HepG2 (cell line): ENCODE measurements at regions not wholly inside any gene's neighbourhood (a gene's known extent, or its start where the extent isn't known, plus 50 kb on each side); places are given as distances from the start of the nearest gene placed in this dataset.

Source experiments
- ATAC-seq: fragments of 200-7000 bp; cut with Tn5 transposase; 3 replicates; pipeline ENCODE4 v1.9.1; 2020; ENCODE audit warnings: mild to moderate bottlenecking, moderate library complexity
- BruUV-seq: library from RNA; stranded (reverse); fragments of 400-500 nt; replicated peaks from 2 replicates; lab custom pipeline; 2021; lab: Mats Ljungman, UMichigan
- CTCF ChIA-PET: fragments of 300-600 bp; formaldehyde crosslinking; extraction: SDS; loops from one replicate; lab custom pipeline; 2021; ENCODE audit warnings: low total read pairs, inconsistent platforms, low intra/inter-chr PET ratio; lab: Yijun Ruan, JAX
- POLR2A ChIA-PET: fragments of 350-600 bp; sonication (Branson Sonifier 250); formaldehyde crosslinking; loops from one replicate; lab custom pipeline; 2020; ENCODE audit warnings: antibody characterized with exemption, inconsistent platforms; lab: Yijun Ruan, JAX
- DNase-seq: peaks from one replicate; pipeline ENCODE4 v3.0.0-alpha.2; 2015; ENCODE audit warnings: low spot score
- FAIRE-seq: peaks from 3 replicates; lab custom pipeline; 2011; peaks lifted over from hg19 to GRCh38; lab: Jason Lieb, UNC
- H2AFZ ChIP-seq: one replicate; pipeline ENCODE4 v1.6.1; 2011; ENCODE audit warnings: low read length, inconsistent platforms
- H3K27ac ChIP-seq: fragments of 300-600 bp; 3 replicates; pipeline ENCODE4 v1.8.0; 2011; ENCODE audit warnings: mixed run types, mild to moderate bottlenecking, mixed read lengths, low read length, inconsistent platforms; ENCODE audit not compliant: insufficient read depth; ENCODE audit errors: extremely low read length
- H3K27me3 ChIP-seq, 2 experiments: fragments of 200-600 bp in 1 of 2; 2 replicates in 1 of 2; 3 replicates in 1 of 2; pipeline versions ENCODE4 v1.6.0 to v1.8.0; 2011; ENCODE audit warnings: low read length in 2 of 2, mild to moderate bottlenecking in 2 of 2, moderate library complexity in 2 of 2, inconsistent platforms in 1 of 2; ENCODE audit not compliant: insufficient read depth in 2 of 2, control insufficient read depth in 1 of 2
- H3K36me3 ChIP-seq, 2 experiments: fragments of 200-600 bp in 1 of 2; replicated peaks in 1 of 2; 2 replicates in 1 of 2; 3 replicates in 1 of 2; pipeline versions ENCODE4 v1.5.1 to v1.8.0; 2011; ENCODE audit warnings: low read length in 2 of 2, inconsistent platforms in 1 of 2; ENCODE audit not compliant: insufficient read depth in 2 of 2, control insufficient read depth in 1 of 2
- H3K4me1 ChIP-seq: 2 replicates; pipeline ENCODE4 v1.5.1; 2012; ENCODE audit warnings: low read length, inconsistent platforms; ENCODE audit not compliant: insufficient read depth
- H3K4me2 ChIP-seq: 2 replicates; pipeline ENCODE4 v1.6.0; 2011; ENCODE audit warnings: low read depth, low read length, inconsistent platforms
- H3K4me3 ChIP-seq, 3 experiments: fragments of 200-600 bp in 1 of 3; sonication (generic), shearing (Covaris generic) in 1 of 3; replicated peaks in 1 of 3; 2 replicates each; pipeline ENCODE4 v1.5.1; 2011 to 2016; ENCODE audit warnings: low read length in 3 of 3, inconsistent platforms in 2 of 3, low read depth in 2 of 3, mild to moderate bottlenecking in 2 of 3, control low read depth in 1 of 3, mixed read lengths in 1 of 3; ENCODE audit not compliant: insufficient read depth in 1 of 3
- H3K79me2 ChIP-seq: one replicate; pipeline ENCODE4 v1.6.1; 2011; ENCODE audit warnings: low read length, inconsistent platforms; ENCODE audit not compliant: insufficient read depth
- H3K9ac ChIP-seq: 2 replicates; pipeline ENCODE4 v1.6.0; 2011; ENCODE audit warnings: mild to moderate bottlenecking, low read depth, low read length, inconsistent platforms; ENCODE audit not compliant: insufficient read depth
- H3K9me3 ChIP-seq: 2 replicates; pipeline ENCODE4 v1.5.1; 2012; ENCODE audit warnings: mild to moderate bottlenecking, low read length
- H4K20me1 ChIP-seq: 2 replicates; pipeline ENCODE4 v1.6.0; 2011; ENCODE audit warnings: inconsistent platforms, mild to moderate bottlenecking, low read length, moderate library complexity; ENCODE audit not compliant: insufficient read depth
- ADNP ChIP-seq: sonication (generic); formaldehyde crosslinking; IDR thresholded peaks from 2 replicates; pipeline ENCODE4 v1.4.0; 2020; ENCODE audit warnings: missing genetic modification reagents
- ATF7-NPFF ChIP-seq: sonication (generic); formaldehyde crosslinking; IDR thresholded peaks from 2 replicates; pipeline ENCODE4 v1.8.1; 2023; ENCODE audit warnings: mild to moderate bottlenecking, low read depth, missing genetic modification reagents, moderate library complexity
- FOSL2 ChIP-seq: sonication (generic); formaldehyde crosslinking; IDR thresholded peaks from 2 replicates; pipeline ENCODE4 v1.4.0; 2020; ENCODE audit warnings: missing genetic modification reagents
- TBX3 ChIP-seq: fragments of 450-650 bp; IDR thresholded peaks from 2 replicates; pipeline ENCODE4 v1.6.1; 2017; ENCODE audit warnings: antibody characterized with exemption, mild to moderate bottlenecking, inconsistent platforms, borderline replicate concordance
- ZMYM3 ChIP-seq: sonication (generic); formaldehyde crosslinking; IDR thresholded peaks from 2 replicates; pipeline ENCODE4 v1.5.1; 2020; ENCODE audit warnings: mild to moderate bottlenecking, missing genetic modification reagents
- ZNF138 ChIP-seq: sonication (generic); formaldehyde crosslinking; IDR thresholded peaks from 2 replicates; pipeline ENCODE4 v1.5.0; 2020; ENCODE audit warnings: mild to moderate bottlenecking, low read depth, missing genetic modification reagents
- ZNF629 ChIP-seq: sonication (generic); formaldehyde crosslinking; conservative IDR thresholded peaks from 2 replicates; pipeline ENCODE4 v1.5.0; 2020; ENCODE audit warnings: missing genetic modification reagents
- ZNF687 ChIP-seq: sonication (generic); formaldehyde crosslinking; IDR thresholded peaks from 2 replicates; pipeline ENCODE4 v1.5.1; 2020; ENCODE audit warnings: mild to moderate bottlenecking, missing genetic modification reagents, moderate library complexity
- WGBS: methylation state at CpG from one replicate; pipeline ENCODE4 v1.1.6; 2017; ENCODE audit warnings: low lambda C conversion rate; 5-methylcytosine and 5-hydroxymethylcytosine counted together
- in situ Hi-C: cut with HindIII; loops from 2 replicates; pipeline ENCODE4 v1.10.0; 2017; ENCODE audit warnings: low pct_unique_long_range_greater_than_20kb; ENCODE audit not compliant: extremely low pct_ligation_motif_present
- intact Hi-C: fragments of 100-400 bp; cut with micrococcal nuclease; formaldehyde crosslinking; loops from one replicate; pipeline ENCODE4 v1.10.0; 2022; ENCODE audit not compliant: unreplicated experiment

- Histone ChIP-seq H3K36me3 (no peaks in the 10 kb centered on the region), H3K27ac (no peak overlapping the region), H2AFZ (no peak overlapping the region), H3K79me2 (no peaks in the 10 kb centered on the region), H3K27me3 (no peaks in the 10 kb centered on the region), H3K9ac (no peak overlapping the region), H4K20me1 (no peaks in the 10 kb centered on the region), H3K9me3 (no peaks in the 10 kb centered on the region), H3K4me3 (no peak overlapping the region), H3K4me1 (peaks cover 51% of the 10 kb centered on the region), H3K4me2 (peak overlapping the region; percentile 15; the same call in 1 of the 2 replicates)
- in situ Hi-C loops = no loop called here
- TF ChIP-seq ZNF629 (CRISPR knock-in tag) (peak; percentile 93), TBX3 (no peak), ZMYM3 (peak; percentile 69), ZNF138 (CRISPR knock-in tag) (no peak), ATF7-NPFF (CRISPR knock-in tag) (no peak), ADNP (CRISPR knock-in tag) (0 out of 2 replicates have a peak, but pooled peaks have one; percentile 35), FOSL2 (CRISPR knock-in tag) (no peak), ZNF687 (CRISPR knock-in tag) (peak; percentile 20; the same call in 1 of the 2 replicates)
- ATAC-seq (peak; percentile 53; the same call in 2 of the 3 replicates), FAIRE-seq (no peak), DNase-seq (no peak)
- BruUV-seq = no TSS peak
- CTCF ChIA-PET = no interaction called here
- POLR2A ChIA-PET = no interaction called here
- WGBS = 70% methylated on average over 19 of the region's 23 CpGs
- intact Hi-C loops = no loop called here
Observed at GRCh38 chr21:39004634-39005501, 178.4 kb downstream of the PSMG1 start.
